H9 (cell line): ENCODE measurements at regions not wholly inside any gene's neighbourhood (a gene's known extent, or its start where the extent isn't known, plus 50 kb on each side); places are given as distances from the start of the nearest gene placed in this dataset.

Experiments used
- DNase-seq: peaks from one replicate; pipeline ENCODE4 v3.0.0-alpha.2; 2017
- H2AFZ ChIP-seq: one replicate; pipeline ENCODE4 v1.6.1; 2013; ENCODE audit warnings: mild to moderate bottlenecking, low read length, control low read depth, moderate library complexity
- H2AK5ac ChIP-seq: 2 replicates; pipeline ENCODE4 v1.6.1; 2013; ENCODE audit warnings: low read length, control low read depth, mixed read lengths; ENCODE audit not compliant: insufficient read length
- H2BK120ac ChIP-seq: one replicate; pipeline ENCODE4 v1.6.1; 2013; ENCODE audit warnings: low read depth, mild to moderate bottlenecking, low read length, control low read depth, inconsistent platforms; ENCODE audit not compliant: poor library complexity, severe bottlenecking
- H2BK12ac ChIP-seq: 2 replicates; pipeline ENCODE4 v1.6.1; 2013; ENCODE audit warnings: low read length, control low read depth, mixed read lengths, low read depth; ENCODE audit not compliant: insufficient read length
- H2BK15ac ChIP-seq: 2 replicates; pipeline ENCODE4 v1.6.1; 2013; ENCODE audit warnings: low read depth, low read length, control low read depth
- H2BK20ac ChIP-seq: one replicate; pipeline ENCODE4 v1.6.1; 2013; ENCODE audit warnings: low read depth, mild to moderate bottlenecking, low read length, control low read depth, inconsistent platforms; ENCODE audit not compliant: poor library complexity, severe bottlenecking
- H2BK5ac ChIP-seq: 2 replicates; pipeline ENCODE4 v1.6.1; 2013; ENCODE audit warnings: low read length, control low read depth, mixed read lengths; ENCODE audit not compliant: insufficient read length
- H3K14ac ChIP-seq: 2 replicates; pipeline ENCODE4 v1.6.1; 2013; ENCODE audit warnings: low read length, control low read depth; ENCODE audit not compliant: insufficient read depth
- H3K18ac ChIP-seq: 2 replicates; pipeline ENCODE4 v1.6.1; 2013; ENCODE audit warnings: low read depth, mild to moderate bottlenecking, mixed read lengths, low read length, control low read depth; ENCODE audit not compliant: insufficient read length
- H3K23ac ChIP-seq: 2 replicates; pipeline ENCODE4 v1.6.1; 2013; ENCODE audit warnings: low read length, control low read depth, mixed read lengths, low read depth; ENCODE audit not compliant: insufficient read length
- H3K23me2 ChIP-seq: 2 replicates; pipeline ENCODE4 v1.6.1; 2013; ENCODE audit warnings: low read depth, mild to moderate bottlenecking, mixed read lengths, low read length, control low read depth; ENCODE audit not compliant: insufficient read length, poor library complexity, severe bottlenecking
- H3K27ac ChIP-seq: 2 replicates; pipeline ENCODE4 v1.5.1; 2013; ENCODE audit warnings: low read length, control low read depth, mixed read lengths, low read depth; ENCODE audit not compliant: insufficient read length
- H3K27me3 ChIP-seq: 2 replicates; pipeline ENCODE4 v1.6.1; 2013; ENCODE audit warnings: low read length, control low read depth, inconsistent platforms; ENCODE audit not compliant: insufficient read depth
- H3K4ac ChIP-seq: 2 replicates; pipeline ENCODE4 v1.6.1; 2013; ENCODE audit warnings: low read depth, mild to moderate bottlenecking, control low read depth, inconsistent platforms, low read length, moderate library complexity
- H3K4me1 ChIP-seq: 2 replicates; pipeline ENCODE4 v1.6.1; 2013; ENCODE audit warnings: low read length, control low read depth, inconsistent platforms; ENCODE audit not compliant: insufficient read depth
- H3K4me2 ChIP-seq: 2 replicates; pipeline ENCODE4 v1.6.1; 2013; ENCODE audit warnings: low read length, control low read depth, mixed read lengths; ENCODE audit not compliant: insufficient read length, insufficient read depth
- H3K56ac ChIP-seq: 2 replicates; pipeline ENCODE4 v1.6.1; 2013; ENCODE audit warnings: low read depth, mild to moderate bottlenecking, mixed read lengths, low read length, control low read depth; ENCODE audit not compliant: insufficient read length
- H3K79me1 ChIP-seq: 2 replicates; pipeline ENCODE4 v1.6.1; 2013; ENCODE audit warnings: low read depth, mild to moderate bottlenecking, moderate library complexity, low read length, control low read depth, inconsistent platforms; ENCODE audit not compliant: insufficient read depth, poor library complexity, severe bottlenecking
- H3K79me2 ChIP-seq: 2 replicates; pipeline ENCODE4 v1.6.1; 2013; ENCODE audit warnings: low read length, control low read depth, inconsistent platforms; ENCODE audit not compliant: insufficient read depth
- H3K9ac ChIP-seq: 2 replicates; pipeline ENCODE4 v1.6.1; 2013; ENCODE audit warnings: low read length, control low read depth, mixed read lengths; ENCODE audit not compliant: insufficient read length; ENCODE audit errors: extremely low read depth
- H3K9me3 ChIP-seq: one replicate; pipeline ENCODE4 v1.6.1; 2013; ENCODE audit warnings: low read depth, low read length, inconsistent platforms; ENCODE audit not compliant: control insufficient read depth
- H3T11ph ChIP-seq: one replicate; pipeline ENCODE4 v1.6.1; 2013; ENCODE audit warnings: mild to moderate bottlenecking, low read length, control low read depth, inconsistent platforms
- H4K20me1 ChIP-seq: one replicate; pipeline ENCODE4 v1.6.1; 2013; ENCODE audit not compliant: control insufficient read depth, insufficient read length, insufficient read depth
- H4K5ac ChIP-seq: 2 replicates; pipeline ENCODE4 v1.6.1; 2013; ENCODE audit warnings: low read depth, mild to moderate bottlenecking, mixed read lengths, low read length, control low read depth; ENCODE audit not compliant: insufficient read length
- H4K8ac ChIP-seq: replicated peaks from 2 replicates; pipeline ENCODE4 v1.6.1; 2013; ENCODE audit warnings: low read length, control low read depth, mixed read lengths, low read depth; ENCODE audit not compliant: insufficient read length
- H4K91ac ChIP-seq: 2 replicates; pipeline ENCODE4 v1.6.1; 2013; ENCODE audit warnings: low read depth, mild to moderate bottlenecking, moderate library complexity, mixed read lengths, low read length, control low read depth; ENCODE audit not compliant: insufficient read length
- H3K27ac Mint-ChIP-seq, 3 experiments: 2 replicates in 2 of 3; 3 replicates in 1 of 3; pipeline ENCODE4 v1.8.0; 2020 to 2021; ENCODE audit warnings: mixed read lengths in 3 of 3, mild to moderate bottlenecking in 1 of 3, moderate library complexity in 1 of 3
- H3K27me3 Mint-ChIP-seq: 2 replicates; pipeline ENCODE4 v1.8.0; 2021; ENCODE audit warnings: low read depth, mild to moderate bottlenecking, moderate library complexity, mixed read lengths
- H3K36me3 Mint-ChIP-seq, 3 experiments: 2 replicates in 2 of 3; 3 replicates in 1 of 3; pipeline ENCODE4 v1.8.0; 2020 to 2021; ENCODE audit warnings: low read depth in 3 of 3, mixed read lengths in 3 of 3; ENCODE audit not compliant: insufficient read depth in 1 of 3
- H3K4me1 Mint-ChIP-seq, 2 experiments: 2 replicates each; pipeline ENCODE4 v1.8.0; 2020; ENCODE audit warnings: mixed read lengths in 2 of 2
- H3K4me3 Mint-ChIP-seq, 2 experiments: 2 replicates in 1 of 2; 3 replicates in 1 of 2; pipeline ENCODE4 v1.8.0; 2020 to 2021; ENCODE audit warnings: mild to moderate bottlenecking in 2 of 2, mixed read lengths in 2 of 2, moderate library complexity in 1 of 2
- H3K9me3 Mint-ChIP-seq, 2 experiments: 2 replicates in 1 of 2; 3 replicates in 1 of 2; pipeline ENCODE4 v1.8.0; 2020; ENCODE audit warnings: mild to moderate bottlenecking in 2 of 2, mixed read lengths in 2 of 2, moderate library complexity in 1 of 2
- CTCF ChIP-seq: fragments of 200-600 bp; sonication (generic); conservative IDR thresholded peaks from 3 replicates; pipeline ENCODE4 v1.8.0; 2021; ENCODE audit warnings: antibody characterized with exemption, mild to moderate bottlenecking
- WGBS: extraction: QIAGEN DNeasy Blood & Tissue Kit; methylation state at CpG from one replicate; pipeline ENCODE4 v1.1.7; 2013; ENCODE audit warnings: missing lambda C conversion rate, low lambda C conversion rate, mixed read lengths; ENCODE audit not compliant: insufficient read length; ENCODE audit errors: extremely low coverage; 5-methylcytosine and 5-hydroxymethylcytosine counted together

DNA sequence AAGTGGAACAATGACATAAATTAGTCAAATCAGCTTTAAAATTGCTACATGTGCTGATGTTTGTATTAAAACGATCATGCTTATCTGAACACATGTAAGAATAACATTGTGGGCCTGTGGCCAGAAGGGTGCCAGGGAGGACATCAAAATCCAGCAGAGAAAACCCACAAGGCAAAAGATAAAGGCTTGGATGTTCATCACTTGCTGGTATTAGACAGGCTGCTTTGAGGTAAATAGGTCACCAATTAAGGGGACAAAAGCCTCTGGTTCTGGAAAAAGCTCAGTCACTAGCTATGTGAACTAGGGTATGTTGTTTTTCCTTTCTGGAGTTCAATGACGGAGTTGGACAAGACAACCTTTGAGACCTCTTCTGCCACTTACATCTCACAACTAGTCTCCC lies 74.4 kb upstream of the TMEM108 start:
- Mint-ChIP-seq H3K9me3 (no peaks in the 10 kb centered on the region; a peak in 1 of 5 replicates), H3K36me3 (no peaks in the 10 kb centered on the region), H3K27ac (no peak overlapping the region), H3K4me1 (no peaks in the 10 kb centered on the region), H3K27me3 (peaks cover 8% of the 10 kb centered on the region), H3K4me3 (no peak overlapping the region)
- Histone ChIP-seq H4K5ac (no peak overlapping the region), H3K9ac (no peak overlapping the region), H3K4me1 (no peaks in the 10 kb centered on the region), H2BK20ac (no peak overlapping the region), H3K4ac (no peak overlapping the region), H2AFZ (no peak overlapping the region), H3K23me2 (no peaks in the 10 kb centered on the region), H3K9me3 (no peaks in the 10 kb centered on the region), H3K27ac (no peak overlapping the region), H3K79me2 (no peaks in the 10 kb centered on the region), H2BK15ac (no peak overlapping the region), H2BK5ac (no peak overlapping the region), H3K4me2 (no peak overlapping the region), H2BK120ac (no peak overlapping the region), H3K23ac (no peak overlapping the region), H3K18ac (no peak overlapping the region), H3K56ac (no peak overlapping the region), H2AK5ac (no peak overlapping the region), H4K20me1 (no peaks in the 10 kb centered on the region), H3K14ac (no peak overlapping the region), H4K8ac (no peak overlapping the region), H3T11ph (no peak overlapping the region), H3K27me3 (no peaks in the 10 kb centered on the region), H2BK12ac (no peak overlapping the region), H3K79me1 (no peaks in the 10 kb centered on the region), H4K91ac (no peak overlapping the region)
- no peak for TF ChIP-seq CTCF
- no peak for DNase-seq
- no CpG with 5 or more reads among the region's 2 CpGs for WGBS
